OCI-LY7 (cell line): ENCODE measurements at regions not wholly inside any gene's neighbourhood (a gene's known extent, or its start where the extent isn't known, plus 50 kb on each side); places are given as distances from the start of the nearest gene placed in this dataset.

Experiments
- BruUV-seq: library from RNA; stranded (reverse); fragments of 400-500 nt; replicated peaks from 2 replicates; lab custom pipeline; 2021; lab: Mats Ljungman, UMichigan
- CTCF ChIA-PET: fragments of 300-600 bp; sonication (Branson Sonifier 250); formaldehyde crosslinking; loops from one replicate; lab custom pipeline; 2022; ENCODE audit warnings: antibody characterized with exemption; ENCODE audit not compliant: unreplicated experiment; lab: Charles Lee
- POLR2A ChIA-PET: fragments of 300-600 bp; sonication (Branson Sonifier 250); formaldehyde crosslinking; loops from one replicate; lab custom pipeline; 2022; ENCODE audit warnings: antibody characterized with exemption; lab: Charles Lee
- DNase-seq: peaks from one replicate; pipeline ENCODE4 v3.0.0-alpha.2; 2015; ENCODE audit warnings: low spot score
- H2AFZ ChIP-seq: fragments of 200-600 bp; sonication (generic), shearing (Covaris generic); 2 replicates; pipeline ENCODE4 v1.6.1; 2014; ENCODE audit warnings: mild to moderate bottlenecking, antibody characterized with exemption, low read length, moderate library complexity
- H3K27ac ChIP-seq: fragments of 200-600 bp; sonication (generic); 2 replicates; pipeline ENCODE4 v1.5.1; 2014; ENCODE audit warnings: mixed run types, low read depth, mild to moderate bottlenecking, moderate library complexity, low read length, inconsistent platforms; ENCODE audit not compliant: poor library complexity, severe bottlenecking
- H3K36me3 ChIP-seq: fragments of 200-600 bp; sonication (generic); 2 replicates; pipeline ENCODE4 v1.6.1; 2014; ENCODE audit warnings: mild to moderate bottlenecking, antibody characterized with exemption, low read length, moderate library complexity, mixed read lengths; ENCODE audit not compliant: insufficient read depth
- H3K4me1 ChIP-seq: fragments of 200-600 bp; sonication (generic); 2 replicates; pipeline ENCODE4 v1.5.1; 2014; ENCODE audit warnings: mild to moderate bottlenecking, low read length; ENCODE audit not compliant: insufficient read depth, poor library complexity, severe bottlenecking
- H3K4me2 ChIP-seq: fragments of 200-600 bp; sonication (generic); 2 replicates; pipeline ENCODE4 v1.6.1; 2014; ENCODE audit warnings: mild to moderate bottlenecking, low read length
- H3K4me3 ChIP-seq: fragments of 200-600 bp; sonication (generic); 2 replicates; pipeline ENCODE4 v1.5.1; 2014; ENCODE audit warnings: mild to moderate bottlenecking, low read depth, low read length; ENCODE audit not compliant: poor library complexity, severe bottlenecking
- H3K79me2 ChIP-seq: fragments of 200-600 bp; sonication (generic); 2 replicates; pipeline ENCODE4 v1.6.1; 2016; ENCODE audit warnings: low read depth, mild to moderate bottlenecking, low read length, moderate library complexity, mixed read lengths; ENCODE audit not compliant: insufficient read depth
- H3K9me2 ChIP-seq: fragments of 200-600 bp; sonication (generic); 2 replicates; pipeline ENCODE4 v1.6.1; 2016; ENCODE audit warnings: mild to moderate bottlenecking, low read length, mixed read lengths; ENCODE audit not compliant: insufficient read depth
- H3K9me3 ChIP-seq: fragments of 200-600 bp; sonication (generic); 2 replicates; pipeline ENCODE4 v1.6.1; 2014; ENCODE audit warnings: mild to moderate bottlenecking, mixed run types, low read length, mixed read lengths
- H4K20me1 ChIP-seq: fragments of 200-600 bp; sonication (generic); 2 replicates; pipeline ENCODE4 v1.6.1; 2014; ENCODE audit warnings: mild to moderate bottlenecking, antibody characterized with exemption, low read length, moderate library complexity, mixed read lengths; ENCODE audit not compliant: insufficient read depth
- CTCF ChIP-seq: fragments of 200-600 bp; sonication (generic); conservative IDR thresholded peaks from 2 replicates; pipeline ENCODE4 v1.5.1; 2014; ENCODE audit warnings: mild to moderate bottlenecking, antibody characterized with exemption, low read length, moderate library complexity, mixed read lengths
- EZH2phosphoT487 ChIP-seq: fragments of 200-600 bp; sonication (generic); IDR thresholded peaks from 2 replicates; pipeline ENCODE4 v1.6.1; 2018; ENCODE audit warnings: low read depth, borderline replicate concordance, mild to moderate bottlenecking, mixed run types, antibody characterized with exemption, low read length, moderate library complexity, mixed read lengths
- intact Hi-C: fragments of 100-400 bp; cut with micrococcal nuclease; formaldehyde crosslinking; loops from one replicate; pipeline ENCODE4 v1.10.0; 2022; ENCODE audit not compliant: unreplicated experiment

DNA sequence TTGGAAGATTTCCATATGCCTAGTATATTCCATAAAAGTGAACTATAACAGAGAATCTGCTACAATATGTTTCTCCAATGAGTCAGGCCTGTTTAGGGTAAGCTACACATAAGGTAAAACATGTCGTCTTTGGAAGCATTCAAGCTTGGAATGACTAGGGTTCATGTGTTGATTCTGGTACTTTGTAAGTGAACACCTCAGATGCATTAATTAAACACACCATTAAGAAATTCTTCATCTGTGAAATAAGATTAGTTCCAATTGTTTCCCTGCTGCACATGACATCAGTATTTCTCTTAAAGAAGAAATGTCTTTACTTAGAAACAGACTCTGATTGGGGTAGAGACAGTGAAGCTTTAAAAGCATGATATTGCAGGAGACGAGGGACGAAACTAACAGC is 461.1 kb upstream of the NXPH2 start:
- intact Hi-C loops = no loop called here
- CTCF ChIA-PET = no interaction called here
- H3K27ac ChIP-seq = no peak overlapping the region

DNA sequence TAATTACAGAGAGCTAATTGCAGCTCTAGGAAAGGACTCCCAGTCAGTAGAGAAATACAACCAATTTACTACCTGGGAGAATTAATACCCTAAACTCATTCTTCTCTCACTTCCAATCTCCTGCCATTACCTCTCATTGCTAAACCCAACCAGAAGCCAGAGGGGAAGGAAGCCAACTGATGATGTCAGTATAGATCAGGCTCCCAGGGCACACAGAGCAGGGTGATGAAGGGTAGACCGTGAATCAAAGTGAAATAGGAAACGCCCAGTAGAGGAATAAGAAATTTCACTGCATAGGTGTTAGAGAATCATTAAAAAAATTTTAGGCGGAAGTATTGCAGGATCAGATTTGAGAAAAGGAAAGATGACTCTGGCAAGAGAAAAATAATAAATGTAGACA is 456.8 kb upstream of the NXPH2 start:
- no peaks in the 10 kb centered on the region for H4K20me1 ChIP-seq
- intact Hi-C loops = no loop called here
- no peak overlapping the region for H3K4me3 ChIP-seq
- no peak for TF ChIP-seq EZH2phosphoT487
- no peak for DNase-seq
- H3K79me2 ChIP-seq = no peaks in the 10 kb centered on the region
- H3K9me3 ChIP-seq = no peaks in the 10 kb centered on the region
- H3K27ac ChIP-seq = no peak overlapping the region
- no peaks in the 10 kb centered on the region for H3K9me2 ChIP-seq
- CTCF ChIA-PET = no interaction called here
- H2AFZ ChIP-seq = no peak overlapping the region
- POLR2A ChIA-PET = no interaction called here
- H3K4me1 ChIP-seq = no peaks in the 10 kb centered on the region
- no TSS peak for BruUV-seq
- no peak overlapping the region for H3K4me2 ChIP-seq
- no peaks in the 10 kb centered on the region for H3K36me3 ChIP-seq

More for the DNA sequence above, 461.1 kb upstream of the NXPH2 start:
- BruUV-seq = no TSS peak
- Histone ChIP-seq H3K4me2 (no peak overlapping the region), H3K36me3 (no peaks in the 10 kb centered on the region), H3K4me1 (no peaks in the 10 kb centered on the region), H3K9me2 (no peaks in the 10 kb centered on the region), H3K4me3 (no peak overlapping the region), H3K9me3 (no peaks in the 10 kb centered on the region), H3K79me2 (no peaks in the 10 kb centered on the region), H4K20me1 (no peaks in the 10 kb centered on the region), H2AFZ (no peak overlapping the region)
- POLR2A ChIA-PET = no interaction called here
- TF ChIP-seq EZH2phosphoT487 (no peak), CTCF (no peak)
- no peak for DNase-seq

- no TSS peak for BruUV-seq
- no peaks in the 10 kb centered on the region for H3K9me2 ChIP-seq
- CTCF ChIA-PET = no interaction called here
- no peaks in the 10 kb centered on the region for H3K9me3 ChIP-seq
- H3K36me3 ChIP-seq = no peaks in the 10 kb centered on the region
- H3K4me3 ChIP-seq = no peak overlapping the region
- H3K4me1 ChIP-seq = no peaks in the 10 kb centered on the region
- POLR2A ChIA-PET = no interaction called here
- no peak for DNase-seq
- H4K20me1 ChIP-seq = no peaks in the 10 kb centered on the region
- TF ChIP-seq CTCF (no peak), EZH2phosphoT487 (no peak)
- intact Hi-C loops = no loop called here
- H3K27ac ChIP-seq = no peak overlapping the region
- H3K4me2 ChIP-seq = no peak overlapping the region
- H3K79me2 ChIP-seq = no peaks in the 10 kb centered on the region
- no peak overlapping the region for H2AFZ ChIP-seq
These were observed 450.7 kb upstream of the NXPH2 start for GRCh38 chr2:139230881-139231280.
